ENCODE measurements at regions not wholly inside any gene's neighbourhood (a gene's known extent, or its start where the extent isn't known, plus 50 kb on each side); places are given as distances from the start of the nearest gene placed in this dataset.

- Histone ChIP-seq H2AK5ac (ENCODE audit: low read length) (no peak overlapping the region), H3K27ac (ENCODE audit: low read depth, low read length) (no peak overlapping the region), H3K79me1 (ENCODE audit: low read length) (no peaks in the 10 kb centered on the region), H2BK5ac (ENCODE audit: low read depth, low read length, poor library complexity) (no peak overlapping the region), H3K14ac (ENCODE audit: low read length) (no peak overlapping the region), H3K18ac (ENCODE audit: low read length) (no peak overlapping the region), H2AFZ (ENCODE audit: insufficient read depth, low read length, poor library complexity) (no peak overlapping the region), H3K23ac (ENCODE audit: low read length) (no peak overlapping the region), H3K27me3 (ENCODE audit: insufficient read depth, low read length) (no peaks in the 10 kb centered on the region), H3K36me3 (ENCODE audit: control insufficient read depth in 1 of 2, insufficient read depth in 2 of 2, low read length in 2 of 2) (no peaks in the 10 kb centered on the region), H4K12ac (ENCODE audit: low read depth, low read length) (no peak overlapping the region), H3K4me1 (ENCODE audit: control insufficient read depth in 1 of 2, insufficient read depth in 2 of 2, low read length in 2 of 2) (no peaks in the 10 kb centered on the region), H2BK12ac (ENCODE audit: low read length) (no peak overlapping the region), H4K8ac (ENCODE audit: low read depth, low read length) (no peak overlapping the region), H3K9me3 (ENCODE audit: insufficient read depth, low read depth, low read length) (no peaks in the 10 kb centered on the region), H3K4me2 (ENCODE audit: low read length) (no peak overlapping the region), H2BK120ac (ENCODE audit: insufficient read depth, low read length, poor library complexity) (no peak overlapping the region), H3K4me3 (ENCODE audit: low read depth, low read length) (no peak overlapping the region), H3K79me2 (ENCODE audit: control insufficient read depth, insufficient read depth, low read length, poor library complexity) (no peaks in the 10 kb centered on the region), H3K4ac (ENCODE audit: low read depth, low read length) (no peak overlapping the region), H3K9ac (ENCODE audit: low read length) (no peak overlapping the region), H4K91ac (ENCODE audit: low read depth, low read length) (no peak overlapping the region)
- WGBS (ENCODE audit: extremely low coverage, insufficient coverage, insufficient read length): no CpG with 5 or more reads among the region's 2 CpGs
- DNase-seq: peak in 1 of 2 donors; percentile 22
Observed at GRCh38 chr18:54742659-54743604, 85.3 kb upstream of the RAB27B start.

- H2AFZ ChIP-seq (ENCODE audit: insufficient read depth, low read length, poor library complexity): no peak overlapping the region
Observed at GRCh38 chr18:54743605-54743995, 84.7 kb upstream of the RAB27B start.

GRCh38 chr18:54749291-54749690, 79.0 kb upstream of the RAB27B start:
- no peak overlapping the region for H3K4me2 ChIP-seq (ENCODE audit: low read length)
- H2BK5ac ChIP-seq (ENCODE audit: low read depth, low read length, poor library complexity): no peak overlapping the region

More at GRCh38 chr18:54743605-54743995, 84.7 kb upstream of the RAB27B start:
- Histone ChIP-seq H3K36me3 (ENCODE audit: control insufficient read depth in 1 of 2, insufficient read depth in 2 of 2, low read length in 2 of 2) (no peaks in the 10 kb centered on the region), H4K91ac (ENCODE audit: low read depth, low read length) (no peak overlapping the region), H2BK120ac (ENCODE audit: insufficient read depth, low read length, poor library complexity) (no peak overlapping the region), H3K18ac (ENCODE audit: low read length) (no peak overlapping the region), H4K12ac (ENCODE audit: low read depth, low read length) (no peak overlapping the region), H3K14ac (ENCODE audit: low read length) (no peak overlapping the region), H2AK5ac (ENCODE audit: low read length) (no peak overlapping the region), H4K8ac (ENCODE audit: low read depth, low read length) (no peak overlapping the region), H3K27me3 (ENCODE audit: insufficient read depth, low read length) (no peaks in the 10 kb centered on the region), H3K4ac (ENCODE audit: low read depth, low read length) (no peak overlapping the region), H3K4me1 (ENCODE audit: control insufficient read depth in 1 of 2, insufficient read depth in 2 of 2, low read length in 2 of 2) (no peaks in the 10 kb centered on the region), H3K4me2 (ENCODE audit: low read length) (no peak overlapping the region), H3K27ac (ENCODE audit: low read depth, low read length) (no peak overlapping the region), H3K79me2 (ENCODE audit: control insufficient read depth, insufficient read depth, low read length, poor library complexity) (no peaks in the 10 kb centered on the region), H2BK12ac (ENCODE audit: low read length) (no peak overlapping the region), H3K23ac (ENCODE audit: low read length) (no peak overlapping the region), H3K4me3 (ENCODE audit: low read depth, low read length) (no peak overlapping the region), H3K79me1 (ENCODE audit: low read length) (no peaks in the 10 kb centered on the region), H3K9ac (ENCODE audit: low read length) (no peak overlapping the region), H2BK5ac (ENCODE audit: low read depth, low read length, poor library complexity) (no peak overlapping the region), H3K9me3 (ENCODE audit: insufficient read depth, low read depth, low read length) (no peaks in the 10 kb centered on the region)
- DNase-seq: no peak
- WGBS (ENCODE audit: extremely low coverage, insufficient coverage, insufficient read length): no CpG with 5 or more reads among the region's 4 CpGs

GRCh38 chr18:54750350-54750749, 77.9 kb upstream of the RAB27B start:
- WGBS (ENCODE audit: extremely low coverage, insufficient coverage, insufficient read length): no CpG with 5 or more reads among the region's 2 CpGs
- Histone ChIP-seq H3K27me3 (ENCODE audit: insufficient read depth, low read length) (no peaks in the 10 kb centered on the region), H3K36me3 (ENCODE audit: control insufficient read depth in 1 of 2, insufficient read depth in 2 of 2, low read length in 2 of 2) (no peaks in the 10 kb centered on the region), H2AFZ (ENCODE audit: insufficient read depth, low read length, poor library complexity) (no peak overlapping the region), H2BK5ac (ENCODE audit: low read depth, low read length, poor library complexity) (no peak overlapping the region), H3K9ac (ENCODE audit: low read length) (no peak overlapping the region), H4K8ac (ENCODE audit: low read depth, low read length) (no peak overlapping the region), H2BK12ac (ENCODE audit: low read length) (no peak overlapping the region), H3K4me1 (ENCODE audit: control insufficient read depth in 1 of 2, insufficient read depth in 2 of 2, low read length in 2 of 2) (no peaks in the 10 kb centered on the region), H3K4me2 (ENCODE audit: low read length) (no peak overlapping the region), H3K9me3 (ENCODE audit: insufficient read depth, low read depth, low read length) (no peaks in the 10 kb centered on the region), H2AK5ac (ENCODE audit: low read length) (no peak overlapping the region), H3K79me2 (ENCODE audit: control insufficient read depth, insufficient read depth, low read length, poor library complexity) (no peaks in the 10 kb centered on the region), H2BK120ac (ENCODE audit: insufficient read depth, low read length, poor library complexity) (no peak overlapping the region), H4K12ac (ENCODE audit: low read depth, low read length) (no peak overlapping the region), H3K27ac (ENCODE audit: low read depth, low read length) (no peak overlapping the region), H4K91ac (ENCODE audit: low read depth, low read length) (no peak overlapping the region), H3K14ac (ENCODE audit: low read length) (no peak overlapping the region), H3K23ac (ENCODE audit: low read length) (no peak overlapping the region), H3K18ac (ENCODE audit: low read length) (no peak overlapping the region), H3K4me3 (ENCODE audit: low read depth, low read length) (no peak overlapping the region), H3K4ac (ENCODE audit: low read depth, low read length) (no peak overlapping the region), H3K79me1 (ENCODE audit: low read length) (no peaks in the 10 kb centered on the region)
- no peak for DNase-seq

More at GRCh38 chr18:54749291-54749690, 79.0 kb upstream of the RAB27B start:
- Histone ChIP-seq H2BK12ac (ENCODE audit: low read length) (no peak overlapping the region), H3K79me1 (ENCODE audit: low read length) (no peaks in the 10 kb centered on the region), H3K9me3 (ENCODE audit: insufficient read depth, low read depth, low read length) (no peaks in the 10 kb centered on the region), H3K14ac (ENCODE audit: low read length) (no peak overlapping the region), H2AFZ (ENCODE audit: insufficient read depth, low read length, poor library complexity) (no peak overlapping the region), H3K23ac (ENCODE audit: low read length) (no peak overlapping the region), H4K12ac (ENCODE audit: low read depth, low read length) (no peak overlapping the region), H3K27me3 (ENCODE audit: insufficient read depth, low read length) (no peaks in the 10 kb centered on the region), H4K91ac (ENCODE audit: low read depth, low read length) (no peak overlapping the region), H3K36me3 (ENCODE audit: control insufficient read depth in 1 of 2, insufficient read depth in 2 of 2, low read length in 2 of 2) (no peaks in the 10 kb centered on the region), H3K4ac (ENCODE audit: low read depth, low read length) (no peak overlapping the region), H3K79me2 (ENCODE audit: control insufficient read depth, insufficient read depth, low read length, poor library complexity) (no peaks in the 10 kb centered on the region), H3K9ac (ENCODE audit: low read length) (no peak overlapping the region), H4K8ac (ENCODE audit: low read depth, low read length) (no peak overlapping the region), H3K18ac (ENCODE audit: low read length) (no peak overlapping the region), H2BK120ac (ENCODE audit: insufficient read depth, low read length, poor library complexity) (no peak overlapping the region), H3K4me1 (ENCODE audit: control insufficient read depth in 1 of 2, insufficient read depth in 2 of 2, low read length in 2 of 2) (no peaks in the 10 kb centered on the region), H3K27ac (ENCODE audit: low read depth, low read length) (no peak overlapping the region), H3K4me3 (ENCODE audit: low read depth, low read length) (no peak overlapping the region), H2AK5ac (ENCODE audit: low read length) (no peak overlapping the region)
- DNase-seq: no peak
- WGBS (ENCODE audit: extremely low coverage, insufficient coverage, insufficient read length): no CpG with 5 or more reads among the region's 3 CpGs
